ENCODE measurements at regions not wholly inside any gene's neighbourhood (a gene's known extent, or its start where the extent isn't known, plus 50 kb on each side); places are given as distances from the start of the nearest gene placed in this dataset.

GRCh38 chr2:139241286-139241685 is 461.1 kb upstream of the NXPH2 start:
- DNase-seq: no peak

DNA sequence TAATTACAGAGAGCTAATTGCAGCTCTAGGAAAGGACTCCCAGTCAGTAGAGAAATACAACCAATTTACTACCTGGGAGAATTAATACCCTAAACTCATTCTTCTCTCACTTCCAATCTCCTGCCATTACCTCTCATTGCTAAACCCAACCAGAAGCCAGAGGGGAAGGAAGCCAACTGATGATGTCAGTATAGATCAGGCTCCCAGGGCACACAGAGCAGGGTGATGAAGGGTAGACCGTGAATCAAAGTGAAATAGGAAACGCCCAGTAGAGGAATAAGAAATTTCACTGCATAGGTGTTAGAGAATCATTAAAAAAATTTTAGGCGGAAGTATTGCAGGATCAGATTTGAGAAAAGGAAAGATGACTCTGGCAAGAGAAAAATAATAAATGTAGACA is 456.8 kb upstream of the NXPH2 start:
- no peak for DNase-seq

DNA sequence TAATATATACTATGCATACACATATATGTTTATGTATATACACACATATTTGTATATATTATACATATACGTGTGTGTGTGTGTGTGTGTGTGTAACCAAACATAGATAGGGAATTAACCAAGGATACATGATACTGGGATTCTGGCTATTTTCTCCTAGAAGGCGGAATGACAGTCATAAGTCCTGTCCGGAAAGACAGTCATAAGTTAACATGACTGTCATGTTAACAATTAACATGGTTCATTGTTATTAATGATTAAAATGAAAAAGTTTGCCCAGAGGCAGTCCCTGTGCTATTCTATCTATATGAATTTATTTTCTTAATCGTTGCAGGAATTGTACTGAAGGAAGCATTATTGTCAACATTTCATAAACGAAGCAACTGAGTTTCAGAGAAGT is 450.7 kb upstream of the NXPH2 start:
- no peak for DNase-seq

- no peak for DNase-seq
These were observed 448.1 kb upstream of the NXPH2 start for GRCh38 chr2:139228276-139228675.

GRCh38 chr2:139225961-139226360 is 445.8 kb upstream of the NXPH2 start:
- DNase-seq: no peak

DNA sequence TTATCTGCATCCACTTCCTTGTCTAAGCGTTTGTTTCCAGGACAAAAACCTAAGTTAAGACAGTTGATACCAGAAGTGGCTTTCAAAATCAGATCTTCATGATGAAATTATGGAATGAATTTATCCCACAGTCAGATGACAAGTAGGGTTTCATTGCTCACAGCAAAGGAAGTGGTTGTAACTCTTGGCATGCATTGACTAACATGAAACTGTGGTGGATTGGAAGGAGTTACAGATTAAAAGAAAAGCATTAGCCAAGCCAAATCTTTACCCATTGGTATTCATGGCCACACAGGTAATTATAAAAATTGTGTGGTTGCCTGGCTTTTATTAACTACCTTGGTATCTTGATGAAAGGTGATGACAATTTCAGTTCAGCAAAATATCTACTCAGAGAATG is 438.0 kb upstream of the NXPH2 start:
- DNase-seq: no peak

- DNase-seq: no peak
These were observed 437.5 kb upstream of the NXPH2 start for GRCh38 chr2:139217641-139218040.

- no peak for DNase-seq
These were observed 436.2 kb upstream of the NXPH2 start for GRCh38 chr2:139216435-139216834.

DNA sequence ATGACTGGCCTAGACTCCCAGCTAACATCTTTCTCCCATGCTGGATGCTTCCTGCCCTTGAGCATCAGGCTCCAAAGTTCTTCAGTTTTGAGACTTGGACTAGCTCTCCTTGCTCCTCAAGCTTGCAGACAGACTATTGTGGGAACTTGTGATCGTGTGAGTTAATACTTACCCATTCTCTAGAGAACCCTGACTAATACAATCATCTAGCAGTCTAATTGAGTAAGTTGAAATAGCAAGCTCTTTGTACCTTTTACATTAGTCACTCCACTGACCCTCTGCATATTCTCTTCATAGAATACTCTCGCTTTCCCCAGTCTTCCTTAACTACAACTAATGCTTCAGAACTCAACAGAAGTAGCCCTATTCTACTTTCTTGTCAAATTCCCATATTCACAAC is 434.6 kb upstream of the NXPH2 start:
- no peak for DNase-seq

- no peak for DNase-seq
These were observed 429.4 kb upstream of the NXPH2 start for GRCh38 chr2:139209586-139209985.

DNA sequence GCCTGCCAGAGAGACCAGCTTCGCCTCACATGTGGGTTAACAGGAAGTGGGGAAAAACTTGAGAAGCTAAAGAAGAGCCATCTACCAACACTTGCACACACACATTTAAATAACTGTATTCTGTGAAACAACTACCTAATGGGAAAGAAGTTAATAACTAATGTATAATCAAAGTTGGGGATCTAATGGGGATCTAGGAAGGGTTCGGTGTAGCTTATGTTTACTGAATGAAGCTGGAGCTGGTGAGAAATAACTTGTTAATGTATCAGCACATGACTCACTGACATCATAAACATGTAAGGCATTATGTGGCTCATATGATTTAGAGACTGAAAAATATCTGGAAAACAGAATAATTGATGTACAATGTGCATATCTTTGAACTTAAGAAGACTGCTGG is 421.3 kb upstream of the NXPH2 start:
- DNase-seq: no peak

GRCh38 chr2:139196754-139197153 is 416.6 kb upstream of the NXPH2 start:
- DNase-seq: no peak

GRCh38 chr2:139194546-139194945 is 414.4 kb upstream of the NXPH2 start:
- DNase-seq: no peak

DNA sequence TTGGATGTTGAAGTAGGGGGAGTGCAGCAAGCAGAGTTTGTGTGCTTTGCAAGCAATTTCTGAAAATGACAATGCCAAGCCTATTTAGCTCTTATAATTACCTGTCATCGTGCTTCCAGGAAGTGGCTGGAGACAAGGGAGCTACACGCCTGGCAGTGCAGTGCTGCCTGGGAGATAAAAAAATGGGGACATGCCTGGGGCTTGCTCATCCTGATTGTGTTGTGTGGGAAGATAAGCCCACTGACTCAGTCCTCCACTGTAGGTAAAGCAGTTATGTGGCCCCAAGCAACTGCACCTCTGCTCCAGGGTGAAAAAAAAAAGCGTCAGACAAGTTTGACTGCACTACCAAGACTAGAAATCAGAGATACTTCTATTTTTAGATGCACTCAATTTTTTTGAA is 396.9 kb upstream of the NXPH2 start:
- DNase-seq: no peak

DNA sequence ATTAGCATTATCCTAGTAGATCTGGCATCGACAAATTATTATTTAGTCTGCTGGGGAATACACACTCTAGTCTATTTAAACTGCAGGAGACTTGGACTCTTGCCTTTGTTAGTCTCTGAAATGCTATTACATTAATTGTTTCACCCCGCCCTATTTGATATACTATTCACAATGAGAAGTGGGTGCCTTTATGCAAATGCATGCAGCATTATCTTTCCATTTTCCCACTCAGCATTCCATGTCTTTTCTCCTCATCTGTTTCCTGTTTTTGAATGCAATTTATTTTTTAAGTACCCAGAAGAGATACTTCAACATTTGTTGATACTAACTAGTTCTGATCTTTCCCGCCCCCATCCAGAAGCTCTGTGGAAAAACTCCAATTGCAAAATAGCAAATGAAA is 395.3 kb upstream of the NXPH2 start:
- DNase-seq: no peak

- no peak for DNase-seq
These were observed 390.2 kb upstream of the NXPH2 start for GRCh38 chr2:139170406-139170805.

GRCh38 chr2:139165601-139166000 is 385.4 kb upstream of the NXPH2 start:
- no peak for DNase-seq

DNA sequence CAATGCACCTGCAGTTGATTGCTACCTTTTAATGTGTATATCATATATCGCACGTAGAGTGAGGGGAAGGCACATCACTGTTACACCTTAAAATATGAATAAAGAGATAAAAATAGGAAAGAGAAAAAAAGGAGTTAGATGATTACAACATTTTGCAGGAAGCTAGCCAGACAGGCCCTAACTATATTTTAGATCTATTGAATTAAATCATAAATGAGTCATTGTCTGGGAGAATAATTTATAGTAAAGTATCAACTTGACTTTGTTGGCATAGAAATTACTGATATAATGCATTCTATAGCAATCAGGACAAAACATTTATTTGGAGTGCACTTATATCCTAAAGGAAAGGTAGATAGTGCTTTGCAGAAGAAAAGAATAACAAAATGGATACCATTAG is 384.9 kb upstream of the NXPH2 start:
- DNase-seq: no peak

DNA sequence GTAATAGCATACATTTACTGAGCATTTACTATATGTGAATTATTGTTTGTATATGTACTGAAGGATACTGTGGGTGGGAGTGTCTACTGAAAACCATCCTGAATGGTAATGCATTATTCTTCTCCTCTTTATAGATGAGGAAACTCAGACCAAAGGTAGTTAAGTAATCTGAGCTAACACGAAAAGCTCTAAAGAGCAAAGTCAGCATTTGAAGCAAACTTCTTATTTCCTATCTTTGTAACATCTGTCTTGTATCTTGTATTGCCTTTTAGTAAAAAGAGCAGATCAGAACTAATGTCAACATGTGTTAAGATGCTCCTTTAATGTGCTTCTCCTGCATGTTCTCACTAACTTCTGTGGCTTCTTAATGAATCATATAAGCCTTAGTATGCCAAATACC is 382.8 kb upstream of the NXPH2 start:
- DNase-seq: no peak

DNA sequence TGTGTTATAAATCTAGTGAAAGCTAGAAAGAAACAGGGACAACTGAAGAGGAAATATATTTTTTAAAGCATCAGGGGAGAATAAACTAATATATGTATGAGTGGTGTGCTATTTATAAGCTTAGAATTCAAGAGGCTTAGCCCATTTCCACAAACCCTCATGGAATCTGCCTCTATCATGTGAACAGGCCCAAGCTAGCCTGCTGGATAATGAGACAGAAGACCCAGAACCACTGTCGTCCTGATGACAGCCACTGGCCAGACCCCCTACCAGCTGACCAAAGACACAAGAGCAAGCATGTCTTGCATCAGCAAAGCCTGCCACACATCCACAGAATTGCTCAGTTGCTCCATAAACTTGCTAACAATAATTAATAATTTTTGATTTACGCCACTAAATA is 382.3 kb upstream of the NXPH2 start:
- no peak for DNase-seq

DNA sequence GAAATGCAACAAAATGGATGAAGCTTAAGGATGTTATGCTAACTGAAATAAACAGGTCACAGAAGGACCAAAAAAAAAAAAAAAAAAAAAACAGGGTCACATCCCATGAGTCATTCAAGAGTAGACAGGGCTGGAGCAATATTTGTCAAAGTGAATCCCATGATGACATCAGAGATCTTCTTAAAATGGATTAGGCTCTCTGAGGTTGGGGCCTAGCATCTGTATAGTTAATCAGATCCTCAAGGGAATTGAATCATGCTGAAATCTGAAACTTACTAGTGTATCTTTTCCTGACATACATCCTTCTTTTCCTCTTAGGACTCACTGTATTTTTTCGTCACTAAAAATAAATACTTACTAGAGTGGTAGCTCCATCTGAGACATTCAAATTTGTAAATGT is 380.6 kb upstream of the NXPH2 start:
- DNase-seq: no peak

GRCh38 chr2:139159177-139159576 is 379.0 kb upstream of the NXPH2 start:
- DNase-seq: no peak

- DNase-seq: no peak
These were observed 376.5 kb upstream of the NXPH2 start for GRCh38 chr2:139156730-139157129.

DNA sequence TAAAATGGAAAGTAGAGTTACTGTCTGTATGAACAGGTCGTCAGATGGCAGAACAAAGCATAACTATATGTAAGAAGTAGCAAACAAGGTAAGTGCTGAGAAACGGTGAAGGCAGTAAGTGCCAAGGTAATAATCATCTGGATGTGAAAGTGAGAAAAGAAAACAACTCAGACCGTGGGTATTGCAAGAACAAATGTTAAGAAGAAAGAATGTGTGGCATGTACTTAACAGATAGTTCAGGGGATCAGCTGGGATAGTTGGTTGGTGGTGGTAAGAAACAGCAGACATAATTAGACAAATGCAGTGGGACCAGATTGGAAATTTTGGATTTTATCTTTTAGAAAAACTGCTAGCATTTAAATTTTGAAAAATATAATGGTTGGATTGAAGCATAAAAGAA is 375.8 kb upstream of the NXPH2 start:
- no peak for DNase-seq

- DNase-seq: no peak
These were observed 362.2 kb upstream of the NXPH2 start for GRCh38 chr2:139142252-139142880.

DNA sequence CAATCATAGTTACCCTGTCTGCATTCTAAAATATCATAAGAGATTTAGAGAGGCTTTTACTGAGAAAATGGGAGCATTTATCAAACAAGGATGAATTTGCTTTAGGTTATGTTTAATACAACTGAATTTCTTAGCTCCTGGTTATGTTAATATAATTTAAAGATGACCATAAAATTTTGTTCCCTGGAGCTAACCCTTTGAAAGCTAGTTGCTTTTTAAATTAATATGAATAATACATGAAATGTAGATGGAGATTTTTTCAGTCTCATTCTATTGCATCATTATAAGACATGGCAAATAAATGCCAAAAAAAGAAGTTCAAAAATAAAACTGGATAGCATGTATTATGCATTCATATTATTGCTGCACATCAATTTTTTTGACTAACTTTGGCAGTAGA is 344.1 kb upstream of the NXPH2 start:
- DNase-seq: no peak
